B cell (primary cell): ENCODE measurements at regions not wholly inside any gene's neighbourhood (a gene's known extent, or its start where the extent isn't known, plus 50 kb on each side); places are given as distances from the start of the nearest gene placed in this dataset.

ENCODE experiments used
- ATAC-seq: fragments of 200-7000 bp; cut with Tn5 transposase; one replicate; pipeline ENCODE4 v1.10.0; 2021; ENCODE audit warnings: low read depth, mild to moderate bottlenecking, moderate number of reproducible peaks, moderate library complexity
- CTCF ChIA-PET: fragments of 350-600 bp; sonication (Branson Sonifier 250); formaldehyde crosslinking; loops from one replicate; lab custom pipeline; 2021; ENCODE audit warnings: antibody characterized with exemption, inconsistent platforms; lab: Charles Lee
- POLR2A ChIA-PET: fragments of 350-600 bp; sonication (Branson Sonifier 250); formaldehyde crosslinking; loops from one replicate; lab custom pipeline; 2021; ENCODE audit warnings: antibody characterized with exemption; lab: Charles Lee
- DNase-seq: peaks from one replicate; pipeline ENCODE4 v3.0.0; 2013
- H2AFZ ChIP-seq: 2 replicates; pipeline ENCODE4 v1.6.1; 2012; ENCODE audit warnings: mild to moderate bottlenecking, low read depth, low read length; ENCODE audit not compliant: insufficient read depth, poor library complexity, severe bottlenecking
- H3K27ac ChIP-seq, 2 donors: 1 replicate in 1 of 2; 2 replicates in 1 of 2; pipeline ENCODE4 v1.5.1; 2012 to 2013; ENCODE audit warnings: low read length in 2 of 2, mild to moderate bottlenecking in 2 of 2, moderate library complexity in 1 of 2
- H3K27me3 ChIP-seq, 4 experiments: fragments of 200-600 bp in 1 of 4; sonication (generic) in 1 of 4; replicated peaks in 1 of 4; 1 replicate in 2 of 4; 2 replicates in 2 of 4; pipeline versions ENCODE4 v1.6.1 to v1.7.0; 2013 to 2016; ENCODE audit warnings: low read length in 3 of 4, mild to moderate bottlenecking in 2 of 4, mixed read lengths in 1 of 4, moderate library complexity in 1 of 4; ENCODE audit not compliant: insufficient read depth in 4 of 4, control insufficient read depth in 3 of 4; ENCODE audit errors: control extremely low read depth in 1 of 4
- H3K36me3 ChIP-seq, 2 experiments: replicated peaks in 1 of 2; 1 replicate in 1 of 2; 2 replicates in 1 of 2; pipeline versions ENCODE4 v1.6.1 to v1.7.1; 2013; ENCODE audit warnings: low read length in 1 of 2; ENCODE audit not compliant: insufficient read depth in 2 of 2, control insufficient read depth in 1 of 2; ENCODE audit errors: control extremely low read depth in 1 of 2, extremely low read depth in 1 of 2
- H3K4me1 ChIP-seq, 2 donors: fragments of 200-600 bp in 1 of 2; sonication (generic) in 1 of 2; 1 replicate in 1 of 2; 2 replicates in 1 of 2; pipeline versions ENCODE4 v1.5.1 to v1.6.1; 2013 to 2017; ENCODE audit warnings: low read length in 2 of 2; ENCODE audit not compliant: control insufficient read depth in 2 of 2, insufficient read depth in 2 of 2
- H3K4me2 ChIP-seq: replicated peaks from 2 replicates; pipeline ENCODE3; 2012; ENCODE audit warnings: mild to moderate bottlenecking, low read depth, low read length; ENCODE audit not compliant: poor library complexity, severe bottlenecking
- H3K4me3 ChIP-seq, 5 experiments: fragments of 200-600 bp in 1 of 5; sonication (generic) in 1 of 5; 1 replicate in 3 of 5; 2 replicates in 2 of 5; pipeline versions ENCODE4 v1.5.1 to v1.7.0; 2011 to 2016; ENCODE audit warnings: low read length in 4 of 5, mild to moderate bottlenecking in 4 of 5, low read depth in 2 of 5, control low read depth in 1 of 5, moderate library complexity in 1 of 5; ENCODE audit not compliant: insufficient read depth in 1 of 5; ENCODE audit errors: control extremely low read depth in 1 of 5, extremely low read depth in 1 of 5
- H3K79me2 ChIP-seq: fragments of 200-600 bp; sonication (generic); one replicate; pipeline ENCODE4 v1.6.0; 2016; ENCODE audit warnings: low read length; ENCODE audit not compliant: control insufficient read depth, insufficient read depth
- H3K9ac ChIP-seq: fragments of 200-600 bp; sonication (generic); 2 replicates; pipeline ENCODE4 v1.6.1; 2017; ENCODE audit warnings: mild to moderate bottlenecking, low read length, moderate library complexity
- H3K9me3 ChIP-seq, 3 donors: one replicate each; pipeline versions ENCODE4 v1.6.1 to v1.7.1; 2013; ENCODE audit warnings: low read length in 2 of 3; ENCODE audit not compliant: control insufficient read depth in 2 of 3, insufficient read depth in 1 of 3; ENCODE audit errors: control extremely low read depth in 1 of 3
- H4K20me1 ChIP-seq: 2 replicates; pipeline ENCODE4 v1.6.0; 2012; ENCODE audit warnings: mild to moderate bottlenecking, low read length; ENCODE audit not compliant: insufficient read depth, control insufficient read depth, poor library complexity, severe bottlenecking
- H3K27ac Mint-ChIP-seq: one replicate; pipeline ENCODE4 v1.8.0; 2021; ENCODE audit warnings: mixed read lengths
- H3K27me3 Mint-ChIP-seq: one replicate; pipeline ENCODE4 v1.8.0; 2021; ENCODE audit warnings: mixed read lengths
- H3K4me1 Mint-ChIP-seq: one replicate; pipeline ENCODE4 v1.8.0; 2021; ENCODE audit warnings: mixed read lengths
- H3K4me3 Mint-ChIP-seq: one replicate; pipeline ENCODE4 v1.8.0; 2021; ENCODE audit warnings: mixed read lengths
- H3K9me3 Mint-ChIP-seq: one replicate; pipeline ENCODE4 v1.8.0; 2022; ENCODE audit warnings: mixed read lengths; ENCODE audit not compliant: insufficient read depth
- CTCF ChIP-seq: fragments of 200-600 bp; IDR thresholded peaks from one replicate; pipeline ENCODE4 v1.8.0; 2022; ENCODE audit warnings: antibody characterized with exemption, mild to moderate bottlenecking
- EZH2 ChIP-seq: IDR thresholded peaks from 2 replicates; pipeline ENCODE4 v1.6.1; 2012; ENCODE audit warnings: borderline replicate concordance, low read depth, mild to moderate bottlenecking, moderate library complexity, low read length; ENCODE audit not compliant: insufficient read depth, poor library complexity, severe bottlenecking
- WGBS: methylation state at CpG from one replicate; pipeline ENCODE4 v1.1.5; 2013; ENCODE audit warnings: missing lambda C conversion rate; ENCODE audit not compliant: insufficient coverage; 5-methylcytosine and 5-hydroxymethylcytosine counted together
- intact Hi-C: fragments of 100-400 bp; cut with micrococcal nuclease; formaldehyde crosslinking; loops from one replicate; pipeline ENCODE4 v1.10.0; 2022

GRCh38 chr3:30201715-30202114 is 404.7 kb upstream of the TGFBR2 start:
- TF ChIP-seq EZH2 (no peak), CTCF (no peak)
- Histone ChIP-seq H4K20me1 (no peaks in the 10 kb centered on the region), H3K9ac (no peak overlapping the region), H3K27ac (no peak overlapping the region), H3K4me2 (no peak overlapping the region), H3K27me3 (no peaks in the 10 kb centered on the region), H3K4me1 (peaks cover 0 to 4% of the 10 kb centered on the region in 2 donors), H2AFZ (no peak overlapping the region), H3K9me3 (no peaks in the 10 kb centered on the region), H3K36me3 (no peaks in the 10 kb centered on the region), H3K4me3 (no peak overlapping the region), H3K79me2 (no peaks in the 10 kb centered on the region)
- ChIA-PET POLR2A (no interaction called here), CTCF (no interaction called here)
- no peak overlapping the region for H3K27ac Mint-ChIP-seq
- DNase-seq (no peak), ATAC-seq (no peak)
- H3K4me1 Mint-ChIP-seq = peaks cover 12% of the 10 kb centered on the region
- intact Hi-C loops = no loop called here
- H3K9me3 Mint-ChIP-seq = no peaks in the 10 kb centered on the region
- no peaks in the 10 kb centered on the region for H3K27me3 Mint-ChIP-seq
- H3K4me3 Mint-ChIP-seq = no peak overlapping the region

- no CpG with 5 or more reads among the region's 2 CpGs for WGBS
- peaks cover 0 to 5% of the 10 kb centered on the region in 2 donors for H3K4me1 ChIP-seq
- intact Hi-C loops = no loop called here
- no peaks in the 10 kb centered on the region for H3K27me3 Mint-ChIP-seq
- no peak overlapping the region for H2AFZ ChIP-seq
- ATAC-seq = no peak
- no peaks in the 10 kb centered on the region for H3K9me3 ChIP-seq
- DNase-seq = no peak
- no peak for TF ChIP-seq CTCF
- no peak for TF ChIP-seq EZH2
- H3K9ac ChIP-seq = no peak overlapping the region
- CTCF ChIA-PET = interaction anchor here (0.7 to 3.0 kb wide), 2 partner anchors 11 to 160 kb away, joined by 3 to 7 read pairs; no protein-coding TSS in a partner anchor
- no peaks in the 10 kb centered on the region for H3K36me3 ChIP-seq
- no peak overlapping the region for H3K4me3 ChIP-seq
- H3K27ac Mint-ChIP-seq = no peak overlapping the region
- H3K4me1 Mint-ChIP-seq = peaks cover 7% of the 10 kb centered on the region
- no peak overlapping the region for H3K4me2 ChIP-seq
- POLR2A ChIA-PET = no interaction called here
- H3K79me2 ChIP-seq = no peaks in the 10 kb centered on the region
- no peak overlapping the region for H3K27ac ChIP-seq
- H3K9me3 Mint-ChIP-seq = no peaks in the 10 kb centered on the region
- H3K4me3 Mint-ChIP-seq = no peak overlapping the region
- H4K20me1 ChIP-seq = no peaks in the 10 kb centered on the region
- no peaks in the 10 kb centered on the region for H3K27me3 ChIP-seq
Observed at GRCh38 chr3:30203301-30203700, 403.1 kb upstream of the TGFBR2 start.
